Loucy (cell line): ENCODE measurements at regions not wholly inside any gene's neighbourhood (a gene's known extent, or its start where the extent isn't known, plus 50 kb on each side); places are given as distances from the start of the nearest gene placed in this dataset.

Source experiments
- H2AFZ ChIP-seq: fragments of 200-600 bp; sonication (generic); 2 replicates; pipeline ENCODE4 v1.6.0; 2016; ENCODE audit warnings: antibody characterized with exemption, mild to moderate bottlenecking, low read length, moderate library complexity
- H3F3A ChIP-seq: fragments of 200-600 bp; 2 replicates; pipeline ENCODE4 v1.6.0; 2016; ENCODE audit warnings: antibody characterized with exemption, low read depth, mild to moderate bottlenecking
- H3K27me3 ChIP-seq: fragments of 200-600 bp; sonication (generic); 2 replicates; pipeline ENCODE4 v1.6.1; 2014; ENCODE audit warnings: low read length, mild to moderate bottlenecking; ENCODE audit not compliant: insufficient read depth, poor library complexity, severe bottlenecking
- H3K36me3 ChIP-seq: fragments of 200-600 bp; sonication (generic); 2 replicates; pipeline ENCODE4 v1.6.1; 2016; ENCODE audit warnings: low read length; ENCODE audit not compliant: insufficient read depth
- H3K4me1 ChIP-seq: fragments of 200-600 bp; sonication (generic); 2 replicates; pipeline ENCODE4 v1.5.1; 2014; ENCODE audit warnings: low read length, mild to moderate bottlenecking; ENCODE audit not compliant: insufficient read depth, poor library complexity, severe bottlenecking
- H3K4me2 ChIP-seq: fragments of 200-600 bp; sonication (generic); 2 replicates; pipeline ENCODE4 v1.6.0; 2014; ENCODE audit warnings: antibody characterized with exemption, low read length, low read depth, mild to moderate bottlenecking; ENCODE audit not compliant: poor library complexity, severe bottlenecking
- H3K4me3 ChIP-seq: fragments of 200-600 bp; sonication (generic); 2 replicates; pipeline ENCODE4 v1.5.1; 2014; ENCODE audit warnings: low read length, mild to moderate bottlenecking, mixed read lengths; ENCODE audit not compliant: poor library complexity, severe bottlenecking
- H3K79me2 ChIP-seq: fragments of 200-600 bp; sonication (generic); 2 replicates; pipeline ENCODE4 v1.6.1; 2014; ENCODE audit warnings: low read length; ENCODE audit not compliant: insufficient read depth
- H3K9ac ChIP-seq: fragments of 200-600 bp; sonication (generic); 2 replicates; pipeline ENCODE4 v1.6.0; 2014; ENCODE audit warnings: mild to moderate bottlenecking, low read depth, low read length, moderate library complexity; ENCODE audit not compliant: poor library complexity, severe bottlenecking
- H3K9me2 ChIP-seq: fragments of 200-600 bp; sonication (generic); replicated peaks from 2 replicates; pipeline ENCODE4 v1.6.1; 2016; ENCODE audit warnings: low read depth, low read length, mixed read lengths
- H3K9me3 ChIP-seq: fragments of 200-600 bp; sonication (generic); 2 replicates; pipeline ENCODE4 v1.6.1; 2014; ENCODE audit warnings: mild to moderate bottlenecking, antibody characterized with exemption, low read length, low read depth; ENCODE audit not compliant: insufficient read depth
- H4K20me1 ChIP-seq: fragments of 200-600 bp; sonication (generic); 2 replicates; pipeline ENCODE4 v1.6.0; 2014; ENCODE audit warnings: antibody characterized with exemption, low read length, mild to moderate bottlenecking; ENCODE audit not compliant: insufficient read depth, poor library complexity, severe bottlenecking
- EZH2phosphoT487 ChIP-seq: fragments of 200-600 bp; IDR thresholded peaks from 2 replicates; pipeline ENCODE4 v1.6.1; 2018; ENCODE audit warnings: antibody characterized with exemption, mild to moderate bottlenecking, moderate library complexity, borderline replicate concordance
- TF ChIP-seq, protein P1 (sequence below): fragments of 200-600 bp; sonication (generic); conservative IDR thresholded peaks from 2 replicates; pipeline ENCODE4 v1.5.1; 2014; ENCODE audit warnings: mild to moderate bottlenecking, antibody characterized with exemption, low read length

GRCh38 chrX:25925946-25926345 is 212.2 kb upstream of the MAGEB18 start:
- Histone ChIP-seq H3K4me2 (no peak overlapping the region), H3K36me3 (no peaks in the 10 kb centered on the region), H3K4me1 (no peaks in the 10 kb centered on the region), H3K79me2 (no peaks in the 10 kb centered on the region), H3K9me3 (no peaks in the 10 kb centered on the region), H4K20me1 (no peaks in the 10 kb centered on the region), H3K9me2 (no peaks in the 10 kb centered on the region), H3F3A (no peaks in the 10 kb centered on the region), H2AFZ (no peak overlapping the region), H3K9ac (no peak overlapping the region), H3K27me3 (no peaks in the 10 kb centered on the region), H3K4me3 (no peak overlapping the region)
- TF ChIP-seq, protein P1, sequence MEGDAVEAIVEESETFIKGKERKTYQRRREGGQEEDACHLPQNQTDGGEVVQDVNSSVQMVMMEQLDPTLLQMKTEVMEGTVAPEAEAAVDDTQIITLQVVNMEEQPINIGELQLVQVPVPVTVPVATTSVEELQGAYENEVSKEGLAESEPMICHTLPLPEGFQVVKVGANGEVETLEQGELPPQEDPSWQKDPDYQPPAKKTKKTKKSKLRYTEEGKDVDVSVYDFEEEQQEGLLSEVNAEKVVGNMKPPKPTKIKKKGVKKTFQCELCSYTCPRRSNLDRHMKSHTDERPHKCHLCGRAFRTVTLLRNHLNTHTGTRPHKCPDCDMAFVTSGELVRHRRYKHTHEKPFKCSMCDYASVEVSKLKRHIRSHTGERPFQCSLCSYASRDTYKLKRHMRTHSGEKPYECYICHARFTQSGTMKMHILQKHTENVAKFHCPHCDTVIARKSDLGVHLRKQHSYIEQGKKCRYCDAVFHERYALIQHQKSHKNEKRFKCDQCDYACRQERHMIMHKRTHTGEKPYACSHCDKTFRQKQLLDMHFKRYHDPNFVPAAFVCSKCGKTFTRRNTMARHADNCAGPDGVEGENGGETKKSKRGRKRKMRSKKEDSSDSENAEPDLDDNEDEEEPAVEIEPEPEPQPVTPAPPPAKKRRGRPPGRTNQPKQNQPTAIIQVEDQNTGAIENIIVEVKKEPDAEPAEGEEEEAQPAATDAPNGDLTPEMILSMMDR = no peak
- TF ChIP-seq EZH2phosphoT487 = no peak

DNA sequence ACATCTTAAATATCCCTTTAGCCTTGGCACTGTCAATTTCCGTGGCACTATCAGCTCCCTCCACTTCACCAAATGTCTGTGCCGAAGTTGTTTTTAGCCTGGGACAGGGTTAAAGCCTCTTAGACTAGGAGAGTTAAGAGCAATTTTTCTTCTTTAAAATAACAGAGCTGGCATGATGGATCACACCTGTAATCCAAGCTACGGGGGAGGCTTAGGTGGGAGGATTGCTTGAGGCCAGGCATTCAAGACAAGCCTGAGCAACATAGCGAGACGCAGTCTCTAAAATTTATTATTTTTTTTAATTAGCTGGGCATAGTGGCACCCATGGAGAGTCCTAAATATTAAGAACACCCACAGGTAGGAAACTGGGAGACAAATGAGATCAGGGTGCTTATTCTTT is 209.8 kb upstream of the MAGEB18 start:
- no peaks in the 10 kb centered on the region for H3K36me3 ChIP-seq
- no peak overlapping the region for H3K4me2 ChIP-seq
- H3K27me3 ChIP-seq = no peaks in the 10 kb centered on the region
- no peaks in the 10 kb centered on the region for H4K20me1 ChIP-seq
- no peaks in the 10 kb centered on the region for H3K79me2 ChIP-seq
- H3K4me1 ChIP-seq = no peaks in the 10 kb centered on the region
- no peak overlapping the region for H3K4me3 ChIP-seq
- TF ChIP-seq, protein P1 = no peak
- no peak for TF ChIP-seq EZH2phosphoT487
- no peaks in the 10 kb centered on the region for H3K9me3 ChIP-seq
- H2AFZ ChIP-seq = no peak overlapping the region
- H3K9ac ChIP-seq = no peak overlapping the region
- H3K9me2 ChIP-seq = no peaks in the 10 kb centered on the region
- H3F3A ChIP-seq = no peaks in the 10 kb centered on the region

DNA sequence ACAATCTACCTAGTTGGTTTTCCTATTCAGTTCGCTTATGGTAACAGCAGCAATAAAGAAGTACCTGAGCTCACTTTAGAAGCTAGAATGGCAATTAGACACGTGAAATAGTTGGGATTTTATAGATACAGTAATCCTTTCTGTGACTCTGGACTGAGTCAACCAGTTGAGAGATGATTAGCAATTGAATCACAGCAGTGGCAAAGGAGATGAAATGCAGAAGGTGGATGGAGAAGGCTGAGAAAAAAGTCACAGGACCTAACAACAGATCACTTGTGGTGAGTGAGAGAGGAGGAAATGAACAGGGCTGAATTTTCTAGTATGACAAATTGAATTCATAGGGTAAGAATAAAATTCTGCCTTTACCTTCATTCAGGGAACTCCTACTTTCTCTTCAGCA is 197.1 kb upstream of the MAGEB18 start:
- no peaks in the 10 kb centered on the region for H3K27me3 ChIP-seq
- no peak overlapping the region for H3K4me3 ChIP-seq
- no peaks in the 10 kb centered on the region for H3F3A ChIP-seq
- no peaks in the 10 kb centered on the region for H3K9me2 ChIP-seq
- no peak overlapping the region for H2AFZ ChIP-seq
- no peak for TF ChIP-seq EZH2phosphoT487
- TF ChIP-seq, protein P1 = no peak
- H3K4me1 ChIP-seq = no peaks in the 10 kb centered on the region
- no peak overlapping the region for H3K4me2 ChIP-seq
- no peak overlapping the region for H3K9ac ChIP-seq
- no peaks in the 10 kb centered on the region for H3K36me3 ChIP-seq
- no peaks in the 10 kb centered on the region for H3K79me2 ChIP-seq
- no peaks in the 10 kb centered on the region for H4K20me1 ChIP-seq
- no peaks in the 10 kb centered on the region for H3K9me3 ChIP-seq
